DMS114 treated with DMSO at 0.1 percent for 48 hours (cell line): ENCODE measurements at regions not wholly inside any gene's neighbourhood (a gene's known extent, or its start where the extent isn't known, plus 50 kb on each side); places are given as distances from the start of the nearest gene placed in this dataset.

Experiments used
- DNase-seq: peaks from one replicate; lab custom pipeline; 2025; ENCODE audit not compliant: unreplicated experiment; lab: John Stamatoyannopoulos, UW

DNA sequence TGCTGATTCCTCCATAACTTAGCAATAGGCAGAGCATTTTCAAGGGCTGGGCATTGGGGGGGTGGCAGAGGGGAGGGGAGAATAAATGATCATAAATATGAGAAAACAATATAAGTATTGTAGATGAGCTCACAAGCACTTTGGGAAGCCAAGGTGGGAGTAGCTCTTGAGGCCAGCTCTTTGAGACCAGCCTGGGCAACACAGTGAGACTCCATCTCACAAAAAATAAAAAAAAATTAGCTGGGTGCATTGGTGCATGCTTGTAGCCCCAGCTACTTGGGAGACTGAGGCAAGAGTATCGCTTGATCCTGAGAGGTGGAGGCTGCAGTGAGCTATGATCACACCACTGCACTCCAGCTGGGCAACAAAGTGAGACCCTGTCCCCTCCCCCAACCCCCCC is 75.9 kb downstream of the MYCN start:
- DNase-seq: no peak

DNA sequence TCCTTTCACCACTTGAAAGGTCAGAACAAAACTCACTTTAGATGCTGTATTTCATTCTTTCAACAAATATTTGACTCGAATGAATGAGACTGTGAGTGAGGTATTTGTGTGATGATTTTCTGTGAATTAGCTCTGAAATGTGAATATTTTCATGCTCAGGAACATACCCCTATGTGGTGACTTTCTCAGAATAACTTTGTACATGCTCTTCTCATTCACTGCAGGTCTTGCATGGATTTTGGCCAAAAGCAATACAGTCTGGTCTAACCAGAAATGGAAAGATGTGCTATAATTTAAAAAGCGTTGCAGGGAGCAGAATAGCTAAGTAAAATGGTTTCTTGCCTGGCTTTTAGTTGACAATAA is 75.5 kb downstream of the MYCN start:
- DNase-seq: no peak

DNA sequence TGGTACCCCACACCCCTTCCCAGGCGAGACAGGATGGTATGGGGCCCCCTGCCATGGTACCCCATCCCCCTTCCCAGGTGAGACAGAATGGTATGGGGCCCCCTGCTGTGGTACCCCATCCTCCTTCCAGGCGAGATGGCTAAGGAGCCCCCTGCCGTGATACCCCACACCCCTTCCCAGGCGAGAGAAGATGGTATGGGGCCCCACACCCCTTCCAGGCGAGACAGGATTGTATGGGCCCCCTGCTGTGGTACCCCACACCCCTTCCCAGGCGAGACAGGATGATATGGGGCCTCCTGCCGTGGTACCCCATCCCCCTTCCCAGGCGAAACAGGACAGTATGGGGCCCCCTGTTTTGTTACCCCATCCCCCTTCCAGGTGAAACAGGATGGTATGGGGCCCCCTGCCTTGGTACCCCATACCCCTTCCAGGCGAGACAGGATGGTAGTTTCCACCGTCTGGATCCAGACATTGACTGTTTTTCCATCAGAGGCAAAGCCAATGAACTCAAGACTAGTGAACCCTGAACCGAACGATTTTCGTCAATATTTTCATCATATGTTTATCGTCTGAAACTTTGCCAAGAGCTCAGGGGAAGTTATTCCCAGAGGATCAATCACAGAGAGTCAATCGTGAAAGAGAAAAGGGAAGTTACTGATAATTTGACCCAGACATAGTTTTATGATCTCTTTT is 75.0 kb downstream of the MYCN start:
- no peak for DNase-seq

DNA sequence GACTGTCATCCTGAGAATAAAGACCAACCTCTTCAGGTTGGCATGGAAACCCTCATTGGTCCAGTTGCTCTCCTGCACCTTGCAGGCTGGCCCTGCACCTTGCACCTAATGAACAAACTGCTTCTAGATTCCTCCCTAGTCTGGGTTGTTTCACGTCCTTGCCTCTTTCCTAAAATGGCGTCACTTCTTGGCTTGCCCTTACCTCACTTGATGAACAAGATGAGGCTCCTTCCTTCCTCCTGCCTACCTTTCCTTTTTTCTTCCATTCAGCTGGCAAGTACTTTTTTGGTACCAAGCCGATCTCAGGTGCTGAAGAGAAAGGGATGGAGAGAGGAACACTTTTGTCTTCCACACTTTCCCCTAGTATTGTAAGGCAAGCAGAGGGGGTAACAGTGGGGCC is 74.5 kb downstream of the MYCN start:
- DNase-seq: no peak

DNA sequence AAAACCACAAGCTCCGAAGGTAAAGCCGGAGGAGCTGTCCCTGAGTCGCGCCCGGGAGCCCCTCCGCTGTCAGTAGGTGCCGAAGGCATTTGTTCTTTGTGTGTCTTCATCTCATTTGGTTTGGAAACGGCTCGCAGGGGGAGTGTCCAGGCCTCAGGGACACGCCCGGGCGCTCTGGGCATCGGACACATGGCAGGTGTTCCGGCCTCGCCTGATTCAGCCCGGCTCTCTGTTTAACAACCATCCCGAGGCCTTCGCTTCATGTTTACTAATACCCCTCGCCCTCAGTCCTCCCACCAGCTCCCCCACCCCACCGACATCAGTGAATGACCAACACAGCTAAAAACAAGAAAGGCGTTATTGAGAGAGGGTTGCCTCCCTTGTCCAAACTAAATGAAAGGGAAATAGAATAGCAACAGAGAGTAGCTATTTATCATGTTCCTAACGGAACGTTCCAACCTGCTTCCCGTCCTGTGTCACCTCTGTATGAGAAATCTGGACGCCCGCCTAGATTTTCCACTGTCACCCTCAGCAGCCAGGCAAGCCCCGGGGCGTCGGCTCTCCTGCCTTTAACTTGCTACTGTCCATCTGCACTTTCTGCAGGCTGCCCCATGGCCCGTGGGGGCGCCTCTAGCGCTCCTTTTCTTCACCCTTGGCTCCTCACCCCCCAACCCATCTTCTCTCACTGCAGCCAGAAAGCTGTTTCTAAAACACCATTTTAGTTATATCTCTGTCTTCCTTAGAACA is 73.9 kb downstream of the MYCN start:
- no peak for DNase-seq

DNA sequence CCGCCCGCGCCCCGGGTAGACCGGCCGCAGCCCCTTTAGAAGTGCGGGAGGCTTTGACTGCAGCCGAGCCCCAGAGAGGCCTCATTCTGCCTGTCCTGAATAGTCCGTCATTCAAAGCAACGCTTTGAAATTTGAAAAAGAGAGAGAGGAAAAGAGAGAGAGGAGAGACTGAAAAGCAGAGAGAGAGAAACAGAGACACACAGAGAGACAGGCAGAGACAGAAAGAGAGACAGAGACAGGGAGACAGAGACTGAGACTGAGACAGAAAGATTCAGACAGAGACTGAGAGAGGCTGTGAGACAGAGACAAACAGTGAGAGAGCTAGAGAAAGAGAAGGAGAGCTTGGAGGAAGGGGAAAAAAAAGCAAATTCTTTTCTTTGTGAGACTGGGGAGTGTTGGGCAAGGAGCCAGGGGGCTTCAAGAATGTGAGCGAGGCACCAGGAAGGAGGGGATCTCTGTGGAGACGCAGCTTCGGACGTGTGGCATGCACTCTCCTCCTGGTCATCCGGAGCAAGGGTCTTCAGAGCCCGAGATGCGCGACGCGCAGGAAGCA is 73.1 kb downstream of the MYCN start:
- no peak for DNase-seq

DNA sequence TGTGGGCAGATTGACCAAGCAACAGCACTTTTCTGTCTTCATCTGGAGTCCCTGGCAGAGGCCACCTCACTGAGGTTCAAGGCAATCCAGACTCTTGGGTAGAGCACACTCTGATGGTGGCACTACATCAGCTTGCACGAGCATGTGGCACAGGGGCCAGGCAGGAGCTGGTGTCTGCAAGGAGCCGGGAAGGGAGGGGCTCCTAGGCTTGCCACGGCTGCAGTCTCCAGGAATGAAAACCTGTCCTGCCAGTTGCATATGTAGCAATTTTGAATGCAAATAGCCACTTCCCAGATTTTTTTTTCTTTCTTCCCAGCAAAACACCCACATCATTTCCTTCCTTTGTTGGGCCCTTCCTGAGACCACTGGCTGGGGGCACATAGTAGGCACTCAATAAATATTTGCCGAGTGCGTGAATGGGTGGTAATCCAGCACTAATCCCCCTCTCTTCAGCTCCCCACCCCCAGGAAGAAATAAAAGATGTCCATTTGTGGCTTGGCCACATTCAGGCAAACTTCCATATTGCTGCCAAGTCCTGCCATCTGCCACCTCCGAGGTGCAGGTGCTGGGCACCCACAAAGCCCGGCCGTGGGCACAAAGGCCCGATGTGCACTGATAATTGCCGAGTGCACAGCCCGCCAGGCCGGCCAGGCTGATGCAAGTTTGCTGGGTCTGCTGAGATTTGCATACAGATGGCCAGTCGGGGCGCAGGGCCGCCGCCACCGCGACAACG is 72.4 kb downstream of the MYCN start:
- DNase-seq: no peak

DNA sequence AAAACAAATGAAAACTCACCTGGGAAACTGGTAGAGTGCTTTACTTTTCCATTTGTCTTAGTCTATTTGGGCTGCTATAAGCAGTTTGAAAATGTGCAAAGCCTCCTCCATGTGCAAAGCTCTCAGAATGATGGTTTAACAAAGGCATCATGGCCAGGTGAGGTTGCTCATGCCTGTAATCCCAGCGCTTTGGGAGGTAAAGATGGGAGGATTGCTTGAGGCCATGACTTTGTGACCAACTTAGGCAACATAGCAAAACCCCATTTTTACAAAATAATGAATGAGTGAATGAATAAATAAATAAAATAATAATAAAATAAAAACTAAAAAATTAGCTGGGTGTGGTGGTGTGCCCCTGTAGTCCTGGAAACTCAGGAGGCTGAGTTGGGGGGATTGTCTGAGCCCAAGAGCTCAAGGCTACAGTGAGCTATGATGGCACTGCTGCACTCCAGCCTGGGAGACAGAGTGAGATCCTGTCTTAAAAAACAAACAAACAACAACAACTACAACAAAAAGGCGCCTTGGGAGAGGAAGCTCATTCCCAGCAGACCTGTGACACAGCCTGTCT is 71.8 kb downstream of the MYCN start:
- DNase-seq: no peak

DNA sequence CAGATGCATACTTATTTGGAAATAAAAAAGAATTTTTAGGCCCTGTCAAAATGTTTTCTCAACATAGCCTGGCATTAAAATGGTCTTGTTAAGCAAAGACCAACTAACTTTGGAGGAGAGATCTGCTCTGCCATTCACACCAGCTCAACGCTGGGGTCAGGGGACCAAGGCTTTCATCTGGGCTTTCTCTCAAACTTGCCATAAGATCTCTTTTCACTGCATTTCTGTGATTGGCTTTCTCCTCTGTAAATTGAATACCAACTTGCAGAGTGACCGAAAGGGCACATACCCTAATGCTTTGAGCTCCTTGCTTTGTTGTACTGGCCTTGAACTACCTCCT is 71.2 kb downstream of the MYCN start:
- DNase-seq: no peak

DNA sequence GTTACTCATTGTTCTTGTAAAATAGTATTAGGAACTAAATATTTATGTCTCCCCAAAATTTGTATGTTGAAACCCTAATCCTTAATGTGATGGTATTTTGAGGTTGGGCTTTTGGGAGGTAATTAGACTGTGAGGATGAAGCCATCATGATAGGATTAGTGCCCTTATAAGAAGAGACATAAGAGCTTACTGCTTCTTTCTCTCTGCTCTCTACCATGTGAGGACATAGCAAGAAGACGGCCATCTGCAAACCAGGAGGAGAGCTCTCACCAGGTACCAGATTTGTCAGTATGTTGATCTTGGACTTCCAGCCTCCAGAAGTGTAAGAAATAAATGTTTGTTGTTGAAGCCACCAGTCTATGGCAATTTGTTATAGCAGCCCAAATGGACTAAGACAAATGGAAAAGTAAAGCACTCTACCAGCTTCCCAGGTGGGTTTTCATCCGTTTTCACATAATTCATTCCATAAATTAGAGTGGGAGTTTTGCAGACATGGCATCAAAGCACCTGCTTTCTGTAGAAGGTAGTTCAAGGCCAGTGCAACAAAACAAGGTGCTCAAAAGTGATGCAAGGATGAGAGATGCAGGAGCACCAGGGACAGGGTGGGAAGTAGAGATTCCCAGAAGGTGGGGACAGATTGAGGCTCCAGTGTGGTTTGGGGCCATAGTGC is 70.7 kb downstream of the MYCN start:
- DNase-seq: no peak

DNA sequence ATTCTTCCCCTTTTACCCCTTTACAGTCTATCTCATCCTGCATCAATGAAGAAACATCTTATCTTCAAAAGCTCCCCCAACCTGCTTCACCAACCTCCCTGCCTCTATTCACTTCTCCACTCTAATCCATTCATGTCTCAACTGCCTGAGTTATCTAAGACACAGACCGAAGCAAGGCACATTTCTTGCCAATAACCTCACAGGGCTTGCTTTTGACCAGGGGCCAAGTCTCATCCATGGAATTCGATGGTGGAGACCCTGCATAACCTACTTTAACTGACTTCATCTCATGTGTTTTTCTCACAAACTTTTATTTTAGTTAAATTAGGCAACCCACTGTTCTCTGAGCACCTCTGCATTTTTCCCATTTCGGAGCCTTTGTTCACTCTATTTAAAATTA is 69.7 kb downstream of the MYCN start:
- DNase-seq: no peak

DNA sequence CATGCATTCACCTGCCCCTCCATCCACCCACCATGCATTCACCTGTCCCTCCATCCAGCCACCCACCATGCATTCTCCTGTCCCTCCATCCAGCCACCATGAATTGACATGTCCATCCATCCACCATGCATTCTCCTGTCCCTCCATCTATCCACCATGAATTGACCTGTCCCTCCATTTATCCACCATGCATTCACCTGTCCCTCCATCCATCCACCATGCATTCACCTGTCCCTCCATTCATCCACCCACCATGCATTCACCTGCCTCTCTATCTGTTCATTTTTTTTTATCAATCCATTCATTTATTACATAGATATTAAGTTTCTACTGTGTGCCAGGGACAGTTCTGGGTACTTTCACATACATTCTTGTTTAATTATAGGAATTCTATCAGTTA is 69.2 kb downstream of the MYCN start:
- no peak for DNase-seq

DNA sequence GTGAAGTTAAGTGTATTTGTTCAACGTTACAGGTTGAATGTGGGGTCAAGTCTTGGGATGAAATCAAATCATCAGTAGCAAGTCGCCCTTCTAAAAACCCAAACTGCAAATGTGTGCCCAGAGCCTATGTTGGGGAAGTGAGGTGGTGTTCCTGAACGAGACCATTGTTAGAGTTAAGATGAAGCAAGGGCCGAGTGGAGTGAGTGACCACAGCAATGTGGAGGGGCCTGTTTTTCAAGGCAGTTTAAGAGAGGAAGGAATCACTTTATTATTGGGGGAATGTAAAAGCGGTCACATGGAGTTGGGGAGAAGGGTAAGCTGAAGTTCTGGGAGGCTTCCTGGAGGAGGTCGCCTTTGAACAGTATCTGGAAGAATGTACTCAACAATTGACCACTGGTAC is 68.5 kb downstream of the MYCN start:
- DNase-seq: no peak

DNA sequence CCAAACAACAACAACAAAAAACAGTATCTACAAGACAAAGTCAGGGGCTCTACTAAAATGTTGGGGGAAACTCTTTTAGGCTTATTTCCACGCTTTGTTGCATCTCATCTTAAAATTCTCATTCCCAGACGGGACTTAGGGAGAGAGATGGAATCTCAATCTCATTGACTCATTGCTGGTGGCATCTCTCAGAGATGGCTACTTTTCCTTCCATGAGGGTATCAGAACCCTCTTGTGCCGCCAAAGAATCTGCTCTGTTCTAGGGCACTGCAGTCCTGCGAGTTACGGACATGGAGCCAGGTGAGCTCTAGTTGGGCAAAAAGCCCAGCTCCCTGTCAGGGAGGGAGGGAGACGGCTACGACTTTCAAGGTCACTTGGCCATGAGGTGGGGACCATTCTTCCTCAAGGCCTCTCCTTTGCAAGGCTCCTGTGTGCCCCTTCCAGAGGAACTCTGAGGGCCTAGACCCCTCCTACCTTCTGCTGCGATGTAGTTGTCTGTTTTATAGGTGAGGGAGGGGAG is 68.0 kb downstream of the MYCN start:
- no peak for DNase-seq

DNA sequence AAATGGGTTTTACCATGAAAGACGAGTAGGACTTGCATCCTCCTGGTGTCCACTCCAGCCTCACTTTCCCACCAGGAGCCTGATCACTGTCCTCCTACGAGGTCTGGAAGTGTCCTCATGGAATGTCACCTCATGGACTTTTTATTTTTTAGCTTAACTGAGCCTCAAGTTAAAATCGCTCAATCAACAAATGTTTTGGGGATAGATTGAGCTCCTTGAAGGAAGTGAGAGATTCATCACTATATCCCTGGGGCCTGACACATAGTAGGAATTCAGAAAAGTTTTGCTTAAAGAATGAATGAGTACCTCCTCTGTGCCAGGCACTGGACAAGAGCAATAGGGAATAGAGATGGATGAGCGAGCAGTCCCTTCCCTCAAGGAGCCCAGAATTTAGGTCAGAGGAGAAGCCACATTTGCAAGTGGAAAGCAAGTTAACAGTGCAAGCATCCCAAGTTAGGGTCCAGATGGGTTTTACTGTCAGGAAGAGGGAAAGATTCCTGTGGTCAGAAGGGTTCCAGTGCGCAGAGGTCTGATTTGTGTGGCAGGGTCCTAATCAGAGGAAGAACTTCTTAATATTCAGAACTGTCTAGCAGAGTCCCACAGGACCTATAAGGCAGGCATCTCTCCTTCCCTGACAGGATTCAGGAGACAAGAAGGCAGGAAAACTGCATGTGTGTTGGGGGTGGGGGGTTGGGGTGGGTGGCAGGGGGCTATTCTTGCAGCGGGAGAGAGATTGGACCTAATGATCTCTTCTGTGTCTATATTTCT is 67.0 kb downstream of the MYCN start:
- no peak for DNase-seq

DNA sequence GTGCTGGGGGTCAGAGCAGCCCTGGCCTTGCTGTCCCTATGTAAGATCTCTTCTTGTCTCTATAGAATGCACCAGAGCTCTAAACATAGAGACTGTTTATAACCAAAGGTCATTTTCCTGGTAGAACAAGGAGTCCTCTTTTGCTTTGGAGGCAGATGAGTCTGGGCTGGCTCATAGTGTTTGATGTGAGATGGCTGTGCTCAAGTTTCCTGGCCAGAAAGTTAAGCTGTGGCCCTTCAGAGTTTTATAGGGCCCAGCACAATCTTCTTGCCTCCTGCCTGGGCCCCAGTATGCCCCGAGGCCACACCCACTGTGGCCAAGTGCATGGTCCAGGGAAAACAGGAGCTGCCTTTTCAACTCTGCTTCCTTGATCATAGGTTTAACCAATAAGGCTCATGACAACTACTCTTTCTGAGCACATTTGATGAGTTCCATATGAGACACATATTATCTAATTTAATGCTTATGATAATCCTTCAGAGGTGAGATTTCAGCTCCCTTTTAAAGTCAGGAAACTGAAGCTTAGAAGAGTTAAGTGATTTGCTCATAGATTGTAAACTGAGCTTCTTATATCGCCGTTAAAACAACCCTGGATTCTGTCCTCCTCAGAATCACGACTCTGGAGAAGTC is 66.3 kb downstream of the MYCN start:
- no peak for DNase-seq

DNA sequence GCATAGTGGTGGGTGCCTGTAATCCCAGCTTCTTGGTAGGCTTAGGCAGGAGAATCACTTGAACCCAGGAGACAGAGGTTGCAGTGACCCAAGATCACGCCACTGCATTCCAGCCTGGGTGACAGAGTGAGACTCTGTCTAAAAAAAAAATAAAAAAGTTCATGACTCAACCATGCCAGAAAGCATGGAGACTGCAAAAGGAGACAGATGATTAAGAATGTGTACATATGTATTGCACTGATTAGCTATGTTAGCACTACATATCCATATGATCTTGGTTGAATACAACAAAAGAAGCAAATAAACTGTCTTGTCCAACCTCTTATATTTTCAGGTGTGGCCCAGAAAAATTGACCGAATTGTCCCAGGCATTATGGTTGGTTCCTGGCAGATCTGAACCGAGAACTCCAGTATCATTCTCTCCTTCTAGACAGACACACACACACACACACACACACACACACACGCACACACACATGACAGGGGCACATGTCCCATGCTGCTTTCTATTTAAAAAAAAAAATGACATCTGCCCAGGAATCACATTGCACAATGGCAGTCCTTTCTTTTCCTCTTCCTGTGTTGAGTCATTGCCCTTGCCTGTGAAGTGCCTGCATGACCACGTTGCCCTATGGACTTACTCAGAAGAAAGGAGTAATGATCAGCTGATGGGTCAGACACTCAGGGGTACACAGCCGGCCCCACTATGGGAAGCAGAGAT is 65.6 kb downstream of the MYCN start:
- DNase-seq: no peak

DNA sequence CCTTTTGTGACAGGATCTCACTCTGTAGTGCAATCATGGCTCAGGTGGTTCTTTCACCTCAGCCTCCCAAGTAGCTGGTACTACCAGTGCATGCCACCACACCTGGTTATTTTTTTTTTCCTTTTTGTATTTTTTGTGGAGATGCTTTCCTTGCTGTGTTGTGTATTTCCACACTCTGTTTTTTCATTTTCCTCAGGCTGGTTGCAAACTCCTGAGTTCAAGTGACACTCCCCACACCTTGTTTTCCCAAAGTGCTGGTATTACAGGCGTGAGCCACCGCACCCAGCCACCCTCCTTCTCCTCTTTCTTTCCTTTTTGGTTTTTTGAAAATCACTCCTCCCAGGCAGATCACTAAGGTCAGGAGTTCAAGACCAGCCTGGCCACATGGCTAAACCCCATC is 65.0 kb downstream of the MYCN start:
- no peak for DNase-seq

DNA sequence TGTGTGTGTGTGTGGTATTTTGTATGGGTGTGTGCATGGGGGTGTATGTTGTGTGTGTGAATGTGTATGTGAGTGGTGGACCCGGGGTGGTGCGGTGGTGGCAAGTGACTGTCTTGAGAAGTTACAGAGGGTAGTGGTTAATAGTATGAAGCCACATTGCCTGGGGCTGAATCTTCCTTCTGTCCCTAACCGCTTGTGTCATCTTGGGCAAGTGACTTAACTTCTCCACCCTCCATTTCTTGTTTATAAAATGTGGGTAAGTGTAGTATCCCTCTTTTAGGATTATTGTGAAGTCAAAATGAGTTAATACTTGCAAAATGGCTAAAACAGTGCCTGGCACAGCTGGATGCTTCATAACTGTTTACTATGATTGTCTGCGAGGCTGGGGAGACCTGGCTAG is 63.5 kb downstream of the MYCN start:
- no peak for DNase-seq
